Activated CD8-positive, alpha-beta T cell treated with anti-CD3 and anti-CD28 coated beads for 36 hours (primary cell): ENCODE measurements at regions not wholly inside any gene's neighbourhood (a gene's known extent, or its start where the extent isn't known, plus 50 kb on each side); places are given as distances from the start of the nearest gene placed in this dataset.

Source experiments
- ATAC-seq: fragments of 200-7000 bp; cut with Tn5 transposase; one replicate; pipeline ENCODE4 v1.10.0; 2021; ENCODE audit warnings: mild to moderate bottlenecking, moderate library complexity
- CTCF ChIA-PET: fragments of 350-600 bp; sonication (Branson Sonifier 250); formaldehyde crosslinking; loops from one replicate; lab custom pipeline; 2021; ENCODE audit warnings: antibody characterized with exemption; lab: Charles Lee
- POLR2A ChIA-PET: fragments of 350-600 bp; sonication (Branson Sonifier 250); formaldehyde crosslinking; loops from one replicate; lab custom pipeline; 2021; ENCODE audit warnings: antibody characterized with exemption; lab: Charles Lee
- DNase-seq: peaks from one replicate; pipeline ENCODE4 v3.0.0-alpha.2; 2020
- H3K27ac Mint-ChIP-seq: one replicate; pipeline ENCODE4 v1.8.0; 2021; ENCODE audit warnings: mild to moderate bottlenecking, mixed read lengths
- H3K27me3 Mint-ChIP-seq: one replicate; pipeline ENCODE4 v1.8.0; 2021; ENCODE audit warnings: mixed read lengths
- H3K36me3 Mint-ChIP-seq: one replicate; pipeline ENCODE4 v1.8.0; 2021; ENCODE audit warnings: low read depth, mixed read lengths
- H3K4me1 Mint-ChIP-seq: one replicate; pipeline ENCODE4 v1.8.0; 2021; ENCODE audit warnings: low read depth, mixed read lengths
- H3K4me3 Mint-ChIP-seq: one replicate; pipeline ENCODE4 v1.8.0; 2021; ENCODE audit warnings: mild to moderate bottlenecking, moderate library complexity, mixed read lengths
- H3K9me3 Mint-ChIP-seq: one replicate; pipeline ENCODE4 v1.8.0; 2021; ENCODE audit warnings: mixed read lengths
- intact Hi-C: fragments of 100-400 bp; cut with micrococcal nuclease; formaldehyde crosslinking; loops from one replicate; pipeline ENCODE4 v1.10.0; 2022
- TF ChIP-seq, protein P1 (sequence below): fragments of 200-600 bp; IDR thresholded peaks from one replicate; pipeline ENCODE4 v1.8.0; 2022; ENCODE audit warnings: antibody characterized with exemption, mild to moderate bottlenecking

DNA sequence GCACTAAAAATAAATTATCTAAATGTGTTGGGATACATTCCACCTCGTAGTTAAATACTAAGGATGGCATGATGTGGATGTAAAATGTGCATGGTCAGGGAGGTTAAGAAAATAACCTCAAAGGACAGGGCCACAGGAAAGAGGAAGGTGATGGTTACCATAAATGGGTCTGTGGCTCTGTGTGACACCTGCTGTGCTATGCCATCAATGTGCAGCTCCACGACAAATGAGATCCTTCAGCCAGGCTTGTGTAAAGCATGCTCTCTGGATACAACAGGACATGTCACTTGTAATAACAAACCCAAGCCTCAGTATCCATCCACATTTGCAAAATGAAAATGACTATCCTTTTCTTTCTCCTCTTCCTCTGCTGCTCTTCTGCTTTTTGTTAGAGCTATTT lies 456.7 kb upstream of the RASGRP1 start:
- H3K4me1 Mint-ChIP-seq, result no peaks in the 10 kb centered on the region
- H3K4me3 Mint-ChIP-seq, result no peak overlapping the region
- intact Hi-C loops, result no loop called here
- TF ChIP-seq, protein P1, sequence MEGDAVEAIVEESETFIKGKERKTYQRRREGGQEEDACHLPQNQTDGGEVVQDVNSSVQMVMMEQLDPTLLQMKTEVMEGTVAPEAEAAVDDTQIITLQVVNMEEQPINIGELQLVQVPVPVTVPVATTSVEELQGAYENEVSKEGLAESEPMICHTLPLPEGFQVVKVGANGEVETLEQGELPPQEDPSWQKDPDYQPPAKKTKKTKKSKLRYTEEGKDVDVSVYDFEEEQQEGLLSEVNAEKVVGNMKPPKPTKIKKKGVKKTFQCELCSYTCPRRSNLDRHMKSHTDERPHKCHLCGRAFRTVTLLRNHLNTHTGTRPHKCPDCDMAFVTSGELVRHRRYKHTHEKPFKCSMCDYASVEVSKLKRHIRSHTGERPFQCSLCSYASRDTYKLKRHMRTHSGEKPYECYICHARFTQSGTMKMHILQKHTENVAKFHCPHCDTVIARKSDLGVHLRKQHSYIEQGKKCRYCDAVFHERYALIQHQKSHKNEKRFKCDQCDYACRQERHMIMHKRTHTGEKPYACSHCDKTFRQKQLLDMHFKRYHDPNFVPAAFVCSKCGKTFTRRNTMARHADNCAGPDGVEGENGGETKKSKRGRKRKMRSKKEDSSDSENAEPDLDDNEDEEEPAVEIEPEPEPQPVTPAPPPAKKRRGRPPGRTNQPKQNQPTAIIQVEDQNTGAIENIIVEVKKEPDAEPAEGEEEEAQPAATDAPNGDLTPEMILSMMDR, result no peak
- peaks cover 9% of the 10 kb centered on the region for H3K27me3 Mint-ChIP-seq
- no peaks in the 10 kb centered on the region for H3K9me3 Mint-ChIP-seq
- no peaks in the 10 kb centered on the region for H3K36me3 Mint-ChIP-seq
- no peak overlapping the region for H3K27ac Mint-ChIP-seq
- ChIA-PET POLR2A (no interaction called here), CTCF (no interaction called here)
- no peak for ATAC-seq
- DNase-seq, result no peak

DNA sequence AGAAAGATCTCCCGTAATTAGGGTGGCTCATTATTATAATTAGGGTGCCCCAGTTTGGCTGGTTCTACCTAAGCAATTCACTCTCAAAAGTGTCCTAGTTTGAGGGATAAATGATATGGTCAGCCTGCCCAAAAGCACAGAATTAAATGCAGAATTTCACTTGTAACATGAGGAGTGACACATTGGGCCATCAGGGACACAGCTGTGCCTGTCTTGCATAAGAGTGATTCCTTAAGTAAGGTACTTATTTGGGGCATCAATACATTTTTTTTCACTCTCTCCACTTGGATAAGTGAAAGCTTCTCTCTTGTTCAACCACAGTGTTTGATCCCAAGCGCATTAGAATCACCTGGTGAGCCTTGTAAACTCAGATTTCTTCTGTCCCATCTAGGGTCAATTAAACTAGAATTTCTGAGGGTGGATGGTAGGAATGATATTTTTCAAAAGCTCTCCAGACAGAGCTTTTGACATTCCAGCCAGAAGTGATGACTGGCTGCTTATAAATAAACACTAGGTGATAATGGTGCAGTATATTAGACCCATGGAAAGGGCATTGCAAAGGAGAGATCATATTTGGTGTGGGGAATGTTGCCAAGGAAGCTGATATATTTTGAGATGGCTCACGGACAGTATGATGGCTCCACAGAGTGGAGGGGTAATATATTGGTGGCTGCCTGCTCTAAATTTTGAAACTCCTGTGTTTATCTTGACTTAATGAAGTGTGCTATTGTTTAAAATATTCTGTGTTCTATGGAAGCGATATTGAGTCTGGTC lies 458.1 kb upstream of the RASGRP1 start:
- intact Hi-C loops, result no loop called here
- TF ChIP-seq, protein P1, result no peak
- no peak for ATAC-seq
- Mint-ChIP-seq H3K9me3 (no peaks in the 10 kb centered on the region), H3K4me3 (no peak overlapping the region), H3K27me3 (peaks cover 9% of the 10 kb centered on the region), H3K27ac (no peak overlapping the region), H3K4me1 (no peaks in the 10 kb centered on the region), H3K36me3 (no peaks in the 10 kb centered on the region)
- no peak for DNase-seq
- ChIA-PET CTCF (no interaction called here), POLR2A (no interaction called here)

DNA sequence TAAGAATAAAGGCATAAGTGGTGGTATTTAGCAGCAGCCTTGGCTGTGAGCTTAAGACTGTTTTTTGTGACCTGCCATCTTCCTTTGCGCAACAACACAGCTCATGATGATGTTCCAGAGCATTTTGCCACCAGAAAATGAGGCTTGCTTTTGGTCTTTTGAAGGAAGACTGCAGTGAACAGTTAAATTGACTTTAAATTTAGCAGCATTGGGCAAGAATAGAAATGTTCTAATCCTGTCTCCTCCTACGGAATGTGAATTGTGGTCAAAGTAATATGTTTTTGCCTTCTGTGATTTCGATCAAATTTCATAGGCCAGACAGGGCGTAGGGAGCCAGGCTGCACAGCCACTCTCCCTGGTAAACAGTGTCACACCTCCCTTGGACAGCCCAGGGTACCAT lies 460.7 kb upstream of the RASGRP1 start:
- TF ChIP-seq, protein P1, result no peak
- H3K4me1 Mint-ChIP-seq, result no peaks in the 10 kb centered on the region
- H3K36me3 Mint-ChIP-seq, result no peaks in the 10 kb centered on the region
- no peak for DNase-seq
- no peak overlapping the region for H3K27ac Mint-ChIP-seq
- ChIA-PET POLR2A (no interaction called here), CTCF (interaction anchor here (1.3 kb wide), 1 partner anchor 209 kb away, joined by 4 read pairs; no protein-coding TSS in a partner anchor)
- no peaks in the 10 kb centered on the region for H3K9me3 Mint-ChIP-seq
- no peak overlapping the region for H3K4me3 Mint-ChIP-seq
- intact Hi-C loops, result no loop called here
- no peak for ATAC-seq
- H3K27me3 Mint-ChIP-seq, result peaks cover 2% of the 10 kb centered on the region

DNA sequence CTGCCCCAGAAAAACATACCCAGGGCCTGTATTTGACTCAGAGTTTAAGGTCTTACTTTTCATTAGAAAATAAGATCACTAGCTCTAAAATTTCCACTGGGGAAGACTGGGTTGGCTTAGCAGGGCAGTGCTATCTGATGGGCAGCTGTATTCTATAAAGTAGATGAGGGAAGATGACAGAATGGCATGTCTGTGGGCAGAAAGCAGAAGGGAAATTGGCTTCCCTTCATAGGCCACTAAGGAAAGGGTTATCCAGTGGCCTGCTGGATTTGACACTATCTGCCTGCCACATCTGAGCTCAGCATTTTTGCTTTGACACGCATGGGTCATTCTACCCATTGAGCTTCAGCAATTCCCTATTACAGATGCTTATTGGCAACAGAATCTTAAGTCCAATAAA lies 461.3 kb upstream of the RASGRP1 start:
- ChIA-PET POLR2A (no interaction called here), CTCF (interaction anchor here (1.3 kb wide), 1 partner anchor 210 kb away, joined by 4 read pairs; no protein-coding TSS in a partner anchor)
- Mint-ChIP-seq H3K4me1 (no peaks in the 10 kb centered on the region), H3K9me3 (no peaks in the 10 kb centered on the region), H3K27me3 (peaks cover 2% of the 10 kb centered on the region), H3K36me3 (no peaks in the 10 kb centered on the region), H3K27ac (no peak overlapping the region), H3K4me3 (no peak overlapping the region)
- intact Hi-C loops, result no loop called here
- TF ChIP-seq, protein P1, result no peak
- DNase-seq (no peak), ATAC-seq (no peak)

DNA sequence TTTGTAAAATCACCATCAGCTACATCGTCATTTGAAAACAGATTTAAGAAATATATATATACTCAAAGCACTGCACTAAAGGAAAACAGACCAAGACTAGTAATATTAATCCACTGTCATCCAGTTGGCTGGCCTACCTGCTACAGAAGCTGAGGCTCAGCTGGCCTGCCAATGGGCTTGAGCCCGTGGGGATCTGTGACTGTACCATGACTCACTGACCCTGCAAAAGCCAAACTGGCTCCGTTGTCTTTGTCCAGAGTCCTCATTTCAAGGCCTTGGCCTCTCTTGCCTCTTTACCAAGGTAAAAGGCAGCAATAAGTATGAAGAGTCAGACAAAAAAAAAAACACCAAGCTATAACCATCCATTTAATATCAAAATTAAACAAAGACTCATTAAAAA lies 463.5 kb upstream of the RASGRP1 start:
- Mint-ChIP-seq H3K4me3 (no peak overlapping the region), H3K36me3 (no peaks in the 10 kb centered on the region), H3K27ac (no peak overlapping the region), H3K4me1 (no peaks in the 10 kb centered on the region), H3K9me3 (no peaks in the 10 kb centered on the region), H3K27me3 (peaks cover 2% of the 10 kb centered on the region)
- TF ChIP-seq, protein P1, result no peak
- ATAC-seq (no peak), DNase-seq (no peak)
- intact Hi-C loops, result no loop called here
- CTCF ChIA-PET, result no interaction called here
- POLR2A ChIA-PET, result no interaction called here
